ENCODE measurements at regions not wholly inside any gene's neighbourhood (a gene's known extent, or its start where the extent isn't known, plus 50 kb on each side); places are given as distances from the start of the nearest gene placed in this dataset.
"Not testable (repeated sequence)": the region's sequence is repeated elsewhere in the genome, so short reads cannot be mapped to it uniquely, and the experiment has no call there.

GRCh38 chr7:67620216-67620933 lies 623.7 kb downstream of the TYW1 start:
- DNase-seq (ENCODE audit: low read depth), result no peak

GRCh38 chr7:67621704-67622103 lies 625.1 kb downstream of the TYW1 start:
- DNase-seq (ENCODE audit: low read depth), result no peak

- DNase-seq (ENCODE audit: low read depth), result peak; percentile 3
Measured at GRCh38 chr7:67625257-67625737, 628.7 kb downstream of the TYW1 start.

GRCh38 chr7:67631476-67631875 lies 634.8 kb downstream of the TYW1 start:
- DNase-seq (ENCODE audit: low read depth), result no peak

GRCh38 chr7:67635271-67635670 lies 638.6 kb downstream of the TYW1 start:
- DNase-seq (ENCODE audit: low read depth), result no peak

GRCh38 chr7:67636348-67637022 lies 639.9 kb downstream of the TYW1 start:
- no peak for DNase-seq (ENCODE audit: low read depth)

- no peak for DNase-seq (ENCODE audit: low read depth)
Measured at GRCh38 chr7:67637023-67637358, 640.4 kb downstream of the TYW1 start.

GRCh38 chr7:67642542-67642941 lies 645.9 kb downstream of the TYW1 start:
- DNase-seq (ENCODE audit: low read depth), result not testable (repeated sequence)

- DNase-seq (ENCODE audit: low read depth), result no peak
Measured at GRCh38 chr7:67644151-67644550, 647.5 kb downstream of the TYW1 start.

- DNase-seq (ENCODE audit: low read depth), result no peak
Measured at GRCh38 chr7:67652937-67653336, 656.3 kb downstream of the TYW1 start.

- DNase-seq (ENCODE audit: low read depth), result no peak
Measured at GRCh38 chr7:67653856-67654454, 657.3 kb downstream of the TYW1 start.

- no peak for DNase-seq (ENCODE audit: low read depth)
Measured at GRCh38 chr7:67654642-67655041, 658.0 kb downstream of the TYW1 start.

- DNase-seq (ENCODE audit: low read depth), result no peak
Measured at GRCh38 chr7:67655168-67655567, 658.5 kb downstream of the TYW1 start.

- no peak for DNase-seq (ENCODE audit: low read depth)
Measured at GRCh38 chr7:67659091-67659490, 662.5 kb downstream of the TYW1 start.

GRCh38 chr7:67662804-67663203 lies 666.2 kb downstream of the TYW1 start:
- no peak for DNase-seq (ENCODE audit: low read depth)

- DNase-seq (ENCODE audit: low read depth), result no peak
Measured at GRCh38 chr7:67663644-67664043, 667.0 kb downstream of the TYW1 start.

GRCh38 chr7:67666359-67666758 lies 669.7 kb downstream of the TYW1 start:
- not testable (repeated sequence) for DNase-seq (ENCODE audit: low read depth)

- no peak for DNase-seq (ENCODE audit: low read depth)
Measured at GRCh38 chr7:67671006-67671548, 674.4 kb downstream of the TYW1 start.

GRCh38 chr7:67673861-67674260 lies 677.2 kb downstream of the TYW1 start:
- DNase-seq (ENCODE audit: low read depth), result no peak

GRCh38 chr7:67674862-67675261 lies 678.2 kb downstream of the TYW1 start:
- not testable (repeated sequence) for DNase-seq (ENCODE audit: low read depth)

GRCh38 chr7:67675971-67676370 lies 679.3 kb downstream of the TYW1 start:
- no peak for DNase-seq (ENCODE audit: low read depth)

- no peak for DNase-seq (ENCODE audit: low read depth)
Measured at GRCh38 chr7:67678419-67678818, 681.8 kb downstream of the TYW1 start.

GRCh38 chr7:67683628-67684027 lies 687.0 kb downstream of the TYW1 start:
- no peak for DNase-seq (ENCODE audit: low read depth)
